PC-3 (cell line): ENCODE measurements at regions not wholly inside any gene's neighbourhood (a gene's known extent, or its start where the extent isn't known, plus 50 kb on each side); places are given as distances from the start of the nearest gene placed in this dataset.

Experiments used
- CTCF ChIP-seq: fragments of 300-600 bp; sonication (generic); conservative IDR thresholded peaks from 2 replicates; pipeline ENCODE4 v1.5.1; 2017; ENCODE audit warnings: antibody characterized with exemption, low read depth, mild to moderate bottlenecking, low read length
- EZH2 ChIP-seq: fragments of 300-600 bp; sonication (generic); IDR thresholded peaks from one replicate; pipeline ENCODE4 v1.6.1; 2017; ENCODE audit warnings: antibody characterized with exemption, mild to moderate bottlenecking, low read length; ENCODE audit not compliant: unreplicated experiment
- EZH2phosphoT487 ChIP-seq: fragments of 300-600 bp; sonication (generic); IDR thresholded peaks from 2 replicates; pipeline ENCODE4 v1.6.1; 2018; ENCODE audit warnings: mild to moderate bottlenecking, antibody characterized with exemption, low read length, borderline replicate concordance

DNA sequence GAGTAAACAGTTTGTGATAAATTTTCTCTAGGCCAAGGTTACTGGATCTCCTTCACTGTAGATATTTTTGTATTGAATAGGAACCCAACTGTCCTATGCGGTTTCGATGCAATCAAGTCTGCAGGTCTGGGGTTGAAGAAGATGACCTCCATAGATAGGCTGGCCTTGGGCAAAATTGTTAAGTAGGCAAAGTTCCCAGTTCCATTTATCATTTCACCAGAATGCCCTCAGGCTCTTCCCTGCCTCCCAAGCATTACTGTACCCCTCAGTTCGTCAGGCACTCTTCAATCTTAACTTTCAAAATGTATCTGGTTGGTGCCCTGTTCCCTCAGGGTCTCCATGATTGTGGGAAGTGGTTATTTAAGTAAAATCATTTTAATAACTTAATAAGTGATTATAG is 1802.9 kb upstream of the WWC1 start:
- TF ChIP-seq EZH2 = no peak
- no peak for TF ChIP-seq CTCF
- TF ChIP-seq EZH2phosphoT487 = no peak
